OCI-LY3 (cell line): ENCODE measurements at regions not wholly inside any gene's neighbourhood (a gene's known extent, or its start where the extent isn't known, plus 50 kb on each side); places are given as distances from the start of the nearest gene placed in this dataset.

Source experiments
- CTCF ChIP-seq: fragments of 200-600, 300-600 bp; sonication (generic); IDR thresholded peaks from 2 replicates; pipeline ENCODE4 v1.5.1; 2014; ENCODE audit warnings: antibody characterized with exemption, low read length, low read depth
- EZH2phosphoT487 ChIP-seq: fragments of 200-600 bp; shearing (Covaris generic); IDR thresholded peaks from 2 replicates; pipeline ENCODE4 v1.6.1; 2018; ENCODE audit warnings: antibody characterized with exemption, mixed run types, low read depth

GRCh38 chr1:181413836-181414235 lies 69.5 kb upstream of the CACNA1E start:
- TF ChIP-seq CTCF: no peak
- no peak for TF ChIP-seq EZH2phosphoT487
